ENCODE measurements at regions not wholly inside any gene's neighbourhood (a gene's known extent, or its start where the extent isn't known, plus 50 kb on each side); places are given as distances from the start of the nearest gene placed in this dataset.

GRCh38 chr2:217048730-217049129 is 188.9 kb upstream of the TNP1 start:
- no peak overlapping the region for H3K4me3 ChIP-seq (ENCODE audit: low read depth, low read length)
- no peak for TF ChIP-seq CTCF (IDR thresholded peaks at IDR 0.05; ENCODE audit: low read depth, low read length)

GRCh38 chr2:217047631-217048030 is 187.8 kb upstream of the TNP1 start:
- no peak for TF ChIP-seq CTCF (IDR thresholded peaks at IDR 0.05; ENCODE audit: low read depth, low read length)
- no peak overlapping the region for H3K4me3 ChIP-seq (ENCODE audit: low read depth, low read length)

- TF ChIP-seq CTCF (IDR thresholded peaks at IDR 0.05; ENCODE audit: low read depth, low read length) = no peak
- H3K4me3 ChIP-seq (ENCODE audit: low read depth, low read length) = no peak overlapping the region
Observed at GRCh38 chr2:217047209-217047608, 187.3 kb upstream of the TNP1 start.

GRCh38 chr2:217045700-217046475 is 186.0 kb upstream of the TNP1 start:
- TF ChIP-seq CTCF (IDR thresholded peaks at IDR 0.05; ENCODE audit: low read depth, low read length) = no peak
- H3K4me3 ChIP-seq (ENCODE audit: low read depth, low read length) = no peak overlapping the region

GRCh38 chr2:217040099-217040498 is 180.2 kb upstream of the TNP1 start:
- no peak for TF ChIP-seq CTCF (IDR thresholded peaks at IDR 0.05; ENCODE audit: low read depth, low read length)
- no peak overlapping the region for H3K4me3 ChIP-seq (ENCODE audit: low read depth, low read length)

- no peak overlapping the region for H3K4me3 ChIP-seq (ENCODE audit: low read depth, low read length)
- TF ChIP-seq CTCF (IDR thresholded peaks at IDR 0.05; ENCODE audit: low read depth, low read length) = no peak
Observed at GRCh38 chr2:217038001-217038400, 178.1 kb upstream of the TNP1 start.

GRCh38 chr2:217037353-217037752 is 177.5 kb upstream of the TNP1 start:
- TF ChIP-seq CTCF (IDR thresholded peaks at IDR 0.05; ENCODE audit: low read depth, low read length) = no peak
- no peak overlapping the region for H3K4me3 ChIP-seq (ENCODE audit: low read depth, low read length)

Measured in WI38 (cell line).